ENCODE measurements at regions not wholly inside any gene's neighbourhood (a gene's known extent, or its start where the extent isn't known, plus 50 kb on each side); places are given as distances from the start of the nearest gene placed in this dataset.
A peak's percentile ranks its signal among the peaks of the same experiment; 100 is the strongest.

- no peak overlapping the region for H3K4ac ChIP-seq (replicated peaks; ENCODE audit: insufficient read length, low read depth, low read length)
- no peak for TF ChIP-seq PHF8 (conservative IDR thresholded peaks at IDR 0.05; ENCODE audit: low read depth, low read length)
- no peak for TF ChIP-seq HDAC2 (IDR thresholded peaks at IDR 0.05; ENCODE audit: borderline replicate concordance in 1 of 2, low read depth in 2 of 2, low read length in 2 of 2)
- no peak for TF ChIP-seq TAF1 (IDR thresholded peaks at IDR 0.05; ENCODE audit: low read depth, low read length)
- TF ChIP-seq TAF7 (optimal IDR thresholded peaks at IDR 0.05; ENCODE audit: borderline replicate concordance, low read depth, low read length), result no peak
- no peak for TF ChIP-seq SIN3A (conservative IDR thresholded peaks at IDR 0.05 in 1 of 2, IDR thresholded peaks at IDR 0.05 in 1 of 2; ENCODE audit: low read depth in 1 of 2, low read length in 2 of 2)
- TF ChIP-seq CREB1 (IDR thresholded peaks at IDR 0.05), result no peak
- ChIA-PET POLR2A (ENCODE audit: partially characterized antibody) (no interaction called here), CTCF (ENCODE audit: partially characterized antibody) (interaction anchor here (1.0 kb wide), 1 partner anchor 42 kb away, joined by 3 read pairs; no protein-coding TSS in a partner anchor)
- no peak overlapping the region for H3K23ac ChIP-seq (ENCODE audit: insufficient read length)
- H4K91ac ChIP-seq (replicated peaks; ENCODE audit: insufficient read length, low read length), result no peak overlapping the region
- H2BK5ac ChIP-seq (ENCODE audit: low read depth, low read length), result no peak overlapping the region
- H2BK12ac ChIP-seq (ENCODE audit: low read depth, low read length), result no peak overlapping the region
- DNase-seq (ENCODE audit: low read depth in 1 of 2, low spot score in 2 of 2), result no peak
- no peak overlapping the region for H3K4me3 ChIP-seq (ENCODE audit: extremely low read depth in 1 of 4, insufficient read depth in 2 of 4, low read depth in 3 of 4, low read length in 4 of 4)
- H3K18ac ChIP-seq (ENCODE audit: extremely low read depth, low read length), result no peak overlapping the region
- no peak overlapping the region for H4K8ac ChIP-seq (ENCODE audit: extremely low read depth, insufficient read depth, low read length)
- no peak overlapping the region for H3K9ac ChIP-seq (replicated peaks in 1 of 4; ENCODE audit: extremely low read depth in 1 of 4, low read depth in 3 of 4, low read length in 3 of 4)
- no peak overlapping the region for H2BK20ac ChIP-seq (ENCODE audit: low read length)
- no peak overlapping the region for H3K14ac ChIP-seq (ENCODE audit: insufficient read length)
- no peaks in the 10 kb centered on the region for H3K79me1 ChIP-seq (ENCODE audit: low read depth, low read length)
- H3K4me2 ChIP-seq (ENCODE audit: insufficient read depth in 1 of 2, low read depth in 2 of 2, low read length in 2 of 2), result no peak overlapping the region
- 95% methylated on average over 11 of the region's 11 CpGs; no CpG with 5 or more reads in 1 of the 2 experiments for WGBS, 2 experiments (ENCODE audit: extremely low coverage in 1 of 2, insufficient coverage in 1 of 2, insufficient read length in 1 of 2, insufficient replicate concordance in 2 of 2, low coverage in 1 of 2, low lambda C conversion rate in 2 of 2, missing lambda C conversion rate in 1 of 2)
- no peak overlapping the region for H3K27ac ChIP-seq (ENCODE audit: low read depth, low read length)
- H3K9me3 ChIP-seq (ENCODE audit: insufficient read depth in 2 of 2, low read depth in 1 of 2, low read length in 1 of 2), result no peaks in the 10 kb centered on the region
- no peak overlapping the region for H2BK15ac ChIP-seq (ENCODE audit: low read length)
- H3K36me3 ChIP-seq (ENCODE audit: control insufficient read depth in 2 of 4, insufficient read depth in 4 of 4, low read length in 3 of 4), result no peaks in the 10 kb centered on the region
- no peak for FAIRE-seq
- H2BK120ac ChIP-seq (replicated peaks; ENCODE audit: low read depth, low read length), result no peak overlapping the region
- no peak overlapping the region for H3K56ac ChIP-seq (replicated peaks; ENCODE audit: insufficient read length, low read depth, low read length)
- H3K79me2 ChIP-seq (ENCODE audit: control insufficient read depth in 1 of 2, insufficient read depth in 2 of 2, low read length in 2 of 2), result no peaks in the 10 kb centered on the region
- no peaks in the 10 kb centered on the region for H3K27me3 ChIP-seq (replicated peaks in 1 of 4; ENCODE audit: control insufficient read depth in 3 of 4, extremely low read depth in 1 of 4, insufficient read depth in 3 of 4, low read length in 3 of 4)
- H2AK5ac ChIP-seq (ENCODE audit: low read depth, low read length), result peak overlapping the region; percentile 39; the same call in 1 of the 2 replicates
- no peak overlapping the region for H2AFZ ChIP-seq (ENCODE audit: low read length)
- peaks cover 0 to 5% (median 0%) of the 10 kb centered on the region in 4 experiments; a peak in 1 of 7 replicates for H3K4me1 ChIP-seq (replicated peaks in 1 of 4; ENCODE audit: control insufficient read depth in 3 of 4, insufficient read depth in 4 of 4, low read length in 3 of 4)
- no peaks in the 10 kb centered on the region for H3K23me2 ChIP-seq (ENCODE audit: low read depth, low read length)
- H4K5ac ChIP-seq (ENCODE audit: insufficient read length, low read depth, low read length), result no peak overlapping the region
- H4K20me1 ChIP-seq (replicated peaks in 1 of 2; ENCODE audit: control insufficient read depth in 1 of 2, insufficient read depth in 2 of 2, low read length in 2 of 2), result no peaks in the 10 kb centered on the region
Measured at GRCh38 chr1:115225993-115226685, 111.9 kb downstream of the NGF start.

Measured in H1 (cell line).